SK-N-SH treated with all-trans-retinoic acid at 6 μM for 48 hours (cell line): ENCODE measurements at regions not wholly inside any gene's neighbourhood (a gene's known extent, or its start where the extent isn't known, plus 50 kb on each side); places are given as distances from the start of the nearest gene placed in this dataset.

Experiments used
- ATAC-seq: fragments of 200-7000 bp; cut with Tn5 transposase; 3 replicates; pipeline ENCODE4 v1.9.1; 2020; ENCODE audit warnings: mild to moderate bottlenecking, moderate library complexity
- ARNTL ChIP-seq: fragments of 450-650 bp; formaldehyde crosslinking; IDR thresholded peaks from 2 replicates; pipeline ENCODE4 v1.5.0; 2020; ENCODE audit warnings: low read depth, mild to moderate bottlenecking, moderate library complexity, borderline replicate concordance
- CSDC2 ChIP-seq: fragments of 250-450 bp; sonication (Bioruptor Pico); IDR thresholded peaks from 2 replicates; pipeline ENCODE4 v1.5.0; 2020; ENCODE audit warnings: mild to moderate bottlenecking, moderate library complexity
- GLIS3 ChIP-seq: fragments of 250-450 bp; sonication (Bioruptor Pico); IDR thresholded peaks from 2 replicates; pipeline ENCODE4 v1.5.0; 2020; ENCODE audit warnings: mild to moderate bottlenecking, moderate library complexity
- ISL1 ChIP-seq: fragments of 250-450 bp; sonication (Bioruptor Pico); IDR thresholded peaks from 2 replicates; pipeline ENCODE4 v2.1.2; 2022; ENCODE audit warnings: mild to moderate bottlenecking, moderate library complexity
- OSR1 ChIP-seq: fragments of 250-450 bp; sonication (Bioruptor Pico); IDR thresholded peaks from 2 replicates; pipeline ENCODE4 v1.8.0; 2022; ENCODE audit warnings: moderate library complexity, mild to moderate bottlenecking, inconsistent platforms
- PPARA ChIP-seq: fragments of 250-450 bp; sonication (Bioruptor Pico); IDR thresholded peaks from 2 replicates; pipeline ENCODE4 v1.5.0; 2020; ENCODE audit warnings: mild to moderate bottlenecking, borderline replicate concordance
- SNAI2 ChIP-seq: fragments of 250-450 bp; sonication (Bioruptor Pico); IDR thresholded peaks from 2 replicates; pipeline ENCODE4 v1.5.0; 2020; ENCODE audit warnings: mild to moderate bottlenecking, moderate library complexity
- TCF4 ChIP-seq: fragments of 250-450 bp; sonication (Bioruptor Pico); IDR thresholded peaks from 2 replicates; pipeline ENCODE4 v1.8.0; 2021; ENCODE audit warnings: mild to moderate bottlenecking, moderate library complexity, borderline replicate concordance
- TOX ChIP-seq: fragments of 250-450 bp; sonication (Bioruptor Pico); IDR thresholded peaks from 2 replicates; pipeline ENCODE4 v1.8.0; 2021; ENCODE audit warnings: mild to moderate bottlenecking, moderate library complexity, borderline replicate concordance
- ZC3H10 ChIP-seq: fragments of 250-450 bp; sonication (Bioruptor Pico); IDR thresholded peaks from 2 replicates; pipeline ENCODE4 v1.5.1; 2021; ENCODE audit warnings: mild to moderate bottlenecking, moderate library complexity
- ZFP3 ChIP-seq: fragments of 250-450 bp; sonication (Bioruptor Pico); IDR thresholded peaks from 2 replicates; pipeline ENCODE4 v1.5.0; 2020; ENCODE audit warnings: mild to moderate bottlenecking, moderate library complexity
- ZFP30 ChIP-seq: fragments of 450-650 bp; formaldehyde crosslinking; IDR thresholded peaks from 2 replicates; pipeline ENCODE4 v1.5.0; 2022; ENCODE audit warnings: mild to moderate bottlenecking, moderate library complexity
- ZNF565 ChIP-seq: fragments of 450-650 bp; formaldehyde crosslinking; conservative IDR thresholded peaks from 2 replicates; pipeline ENCODE4 v1.5.0; 2020; ENCODE audit warnings: low read depth, mild to moderate bottlenecking, moderate library complexity
- ZNF8 ChIP-seq: fragments of 450-650 bp; formaldehyde crosslinking; IDR thresholded peaks from 2 replicates; pipeline ENCODE4 v1.5.0; 2020; ENCODE audit warnings: mild to moderate bottlenecking, moderate library complexity
- TF ChIP-seq, protein P1 (sequence below): fragments of 250-450 bp; sonication (Bioruptor Pico); IDR thresholded peaks from 2 replicates; pipeline ENCODE4 v1.5.1; 2020; ENCODE audit warnings: low read depth, mild to moderate bottlenecking, moderate library complexity
- TF ChIP-seq, protein P2 (sequence below): fragments of 250-450 bp; sonication (Bioruptor Pico); IDR thresholded peaks from 2 replicates; pipeline ENCODE4 v1.5.0; 2020; ENCODE audit warnings: mild to moderate bottlenecking, moderate library complexity
- TF ChIP-seq, protein P3 (sequence below): fragments of 250-450 bp; sonication (Bioruptor Pico); IDR thresholded peaks from 2 replicates; pipeline ENCODE4 v1.8.0; 2020; ENCODE audit warnings: mild to moderate bottlenecking, moderate library complexity, borderline replicate concordance
- TF ChIP-seq, protein P4 (sequence below): fragments of 250-450 bp; sonication (Bioruptor Pico); IDR thresholded peaks from 2 replicates; pipeline ENCODE4 v1.5.1; 2021; ENCODE audit warnings: mild to moderate bottlenecking, moderate library complexity

DNA sequence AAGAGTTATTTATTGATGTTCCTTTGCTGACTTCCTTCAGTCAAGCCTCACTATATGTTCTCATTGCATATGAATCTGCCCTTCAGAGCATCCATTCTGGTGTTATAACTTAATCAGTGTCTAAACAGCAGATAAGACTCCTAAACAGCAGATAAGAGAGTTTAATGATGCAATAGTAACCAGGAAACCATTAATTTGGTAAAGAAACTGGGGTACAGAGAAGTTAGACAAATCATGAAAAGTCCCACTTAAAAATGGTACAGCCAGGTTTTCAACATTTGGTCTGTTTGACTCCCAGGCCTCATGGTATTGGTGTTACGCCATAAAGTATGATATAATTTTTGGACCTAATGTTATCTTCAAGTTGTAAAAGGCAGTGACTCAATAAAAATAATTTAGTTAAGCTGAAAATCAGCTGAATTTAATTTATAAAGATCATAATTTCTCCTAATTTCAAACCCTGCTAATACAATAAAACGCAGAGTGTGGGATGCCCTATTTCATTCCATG is 127.4 kb upstream of the DST start:
- TF ChIP-seq ZFP30 (CRISPR knock-in tag) (0 out of 2 replicates have a peak, but pooled peaks have one; percentile 23), ISL1 (CRISPR knock-in tag) (peak; percentile 64; the same call in 1 of the 2 replicates), TCF4 (CRISPR knock-in tag) (peak; percentile 24; the same call in 1 of the 2 replicates), GLIS3 (CRISPR knock-in tag) (no peak)
- TF ChIP-seq, protein P1, sequence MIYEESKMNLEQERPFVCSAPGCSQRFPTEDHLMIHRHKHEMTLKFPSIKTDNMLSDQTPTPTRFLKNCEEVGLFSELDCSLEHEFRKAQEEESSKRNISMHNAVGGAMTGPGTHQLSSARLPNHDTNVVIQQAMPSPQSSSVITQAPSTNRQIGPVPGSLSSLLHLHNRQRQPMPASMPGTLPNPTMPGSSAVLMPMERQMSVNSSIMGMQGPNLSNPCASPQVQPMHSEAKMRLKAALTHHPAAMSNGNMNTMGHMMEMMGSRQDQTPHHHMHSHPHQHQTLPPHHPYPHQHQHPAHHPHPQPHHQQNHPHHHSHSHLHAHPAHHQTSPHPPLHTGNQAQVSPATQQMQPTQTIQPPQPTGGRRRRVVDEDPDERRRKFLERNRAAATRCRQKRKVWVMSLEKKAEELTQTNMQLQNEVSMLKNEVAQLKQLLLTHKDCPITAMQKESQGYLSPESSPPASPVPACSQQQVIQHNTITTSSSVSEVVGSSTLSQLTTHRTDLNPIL (CRISPR knock-in tag) = 0 out of 2 replicates have a peak, but pooled peaks have one; percentile 29
- ATAC-seq = no peak

DNA sequence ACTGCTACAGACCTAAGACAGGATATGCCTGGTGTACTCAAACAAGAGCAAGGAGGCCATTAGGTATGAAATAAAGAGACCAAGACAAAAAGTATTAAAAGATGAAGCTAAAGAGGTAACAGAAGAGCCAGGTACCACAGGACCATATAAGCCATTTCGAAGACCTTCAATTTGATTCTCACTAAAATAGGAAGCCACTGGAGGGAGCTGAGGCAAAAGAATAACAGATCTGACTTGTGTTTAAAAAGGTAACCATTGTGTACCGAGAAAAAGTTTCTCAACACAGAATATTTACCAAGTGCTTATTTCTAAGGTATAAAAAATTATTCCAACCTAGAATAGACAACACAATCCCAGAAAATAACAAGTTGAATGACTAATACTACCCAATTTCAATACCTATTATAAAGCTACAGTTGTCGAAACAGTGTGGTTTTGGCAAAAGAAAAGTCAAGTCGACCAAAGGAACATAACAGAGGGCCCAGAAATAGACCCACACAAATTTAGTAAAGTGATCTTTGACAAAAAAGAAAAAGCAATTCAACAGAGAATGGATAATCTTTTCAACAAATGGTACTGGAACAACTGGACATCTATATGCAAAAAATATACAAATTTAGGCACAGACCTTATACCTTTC is 125.3 kb upstream of the DST start:
- no peak for ATAC-seq
- TF ChIP-seq, protein P2, sequence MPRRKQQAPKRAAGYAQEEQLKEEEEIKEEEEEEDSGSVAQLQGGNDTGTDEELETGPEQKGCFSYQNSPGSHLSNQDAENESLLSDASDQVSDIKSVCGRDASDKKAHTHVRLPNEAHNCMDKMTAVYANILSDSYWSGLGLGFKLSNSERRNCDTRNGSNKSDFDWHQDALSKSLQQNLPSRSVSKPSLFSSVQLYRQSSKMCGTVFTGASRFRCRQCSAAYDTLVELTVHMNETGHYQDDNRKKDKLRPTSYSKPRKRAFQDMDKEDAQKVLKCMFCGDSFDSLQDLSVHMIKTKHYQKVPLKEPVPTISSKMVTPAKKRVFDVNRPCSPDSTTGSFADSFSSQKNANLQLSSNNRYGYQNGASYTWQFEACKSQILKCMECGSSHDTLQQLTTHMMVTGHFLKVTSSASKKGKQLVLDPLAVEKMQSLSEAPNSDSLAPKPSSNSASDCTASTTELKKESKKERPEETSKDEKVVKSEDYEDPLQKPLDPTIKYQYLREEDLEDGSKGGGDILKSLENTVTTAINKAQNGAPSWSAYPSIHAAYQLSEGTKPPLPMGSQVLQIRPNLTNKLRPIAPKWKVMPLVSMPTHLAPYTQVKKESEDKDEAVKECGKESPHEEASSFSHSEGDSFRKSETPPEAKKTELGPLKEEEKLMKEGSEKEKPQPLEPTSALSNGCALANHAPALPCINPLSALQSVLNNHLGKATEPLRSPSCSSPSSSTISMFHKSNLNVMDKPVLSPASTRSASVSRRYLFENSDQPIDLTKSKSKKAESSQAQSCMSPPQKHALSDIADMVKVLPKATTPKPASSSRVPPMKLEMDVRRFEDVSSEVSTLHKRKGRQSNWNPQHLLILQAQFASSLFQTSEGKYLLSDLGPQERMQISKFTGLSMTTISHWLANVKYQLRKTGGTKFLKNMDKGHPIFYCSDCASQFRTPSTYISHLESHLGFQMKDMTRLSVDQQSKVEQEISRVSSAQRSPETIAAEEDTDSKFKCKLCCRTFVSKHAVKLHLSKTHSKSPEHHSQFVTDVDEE (CRISPR knock-in tag) = no peak
- no peak for TF ChIP-seq OSR1 (CRISPR knock-in tag)
- no peak for TF ChIP-seq ZC3H10 (CRISPR knock-in tag)
- TF ChIP-seq ZFP30 (CRISPR knock-in tag) = no peak
- no peak for TF ChIP-seq ZNF8
- no peak for TF ChIP-seq TCF4 (CRISPR knock-in tag)
- no peak for TF ChIP-seq GLIS3 (CRISPR knock-in tag)
- TF ChIP-seq, protein P1 (CRISPR knock-in tag) = no peak
- no peak for TF ChIP-seq ZFP3 (CRISPR knock-in tag)
- TF ChIP-seq ARNTL (CRISPR knock-in tag) = no peak
- TF ChIP-seq PPARA (CRISPR knock-in tag) = no peak
- no peak for TF ChIP-seq CSDC2 (CRISPR knock-in tag)
- no peak for TF ChIP-seq ZNF565 (CRISPR knock-in tag)
- TF ChIP-seq ISL1 (CRISPR knock-in tag) = no peak
- no peak for TF ChIP-seq SNAI2 (CRISPR knock-in tag)
- TF ChIP-seq, protein P3, sequence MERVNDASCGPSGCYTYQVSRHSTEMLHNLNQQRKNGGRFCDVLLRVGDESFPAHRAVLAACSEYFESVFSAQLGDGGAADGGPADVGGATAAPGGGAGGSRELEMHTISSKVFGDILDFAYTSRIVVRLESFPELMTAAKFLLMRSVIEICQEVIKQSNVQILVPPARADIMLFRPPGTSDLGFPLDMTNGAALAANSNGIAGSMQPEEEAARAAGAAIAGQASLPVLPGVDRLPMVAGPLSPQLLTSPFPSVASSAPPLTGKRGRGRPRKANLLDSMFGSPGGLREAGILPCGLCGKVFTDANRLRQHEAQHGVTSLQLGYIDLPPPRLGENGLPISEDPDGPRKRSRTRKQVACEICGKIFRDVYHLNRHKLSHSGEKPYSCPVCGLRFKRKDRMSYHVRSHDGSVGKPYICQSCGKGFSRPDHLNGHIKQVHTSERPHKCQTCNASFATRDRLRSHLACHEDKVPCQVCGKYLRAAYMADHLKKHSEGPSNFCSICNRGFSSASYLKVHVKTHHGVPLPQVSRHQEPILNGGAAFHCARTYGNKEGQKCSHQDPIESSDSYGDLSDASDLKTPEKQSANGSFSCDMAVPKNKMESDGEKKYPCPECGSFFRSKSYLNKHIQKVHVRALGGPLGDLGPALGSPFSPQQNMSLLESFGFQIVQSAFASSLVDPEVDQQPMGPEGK (CRISPR knock-in tag) = no peak
- no peak for TF ChIP-seq TOX
- TF ChIP-seq, all 23 proteins: peak for 0

DNA sequence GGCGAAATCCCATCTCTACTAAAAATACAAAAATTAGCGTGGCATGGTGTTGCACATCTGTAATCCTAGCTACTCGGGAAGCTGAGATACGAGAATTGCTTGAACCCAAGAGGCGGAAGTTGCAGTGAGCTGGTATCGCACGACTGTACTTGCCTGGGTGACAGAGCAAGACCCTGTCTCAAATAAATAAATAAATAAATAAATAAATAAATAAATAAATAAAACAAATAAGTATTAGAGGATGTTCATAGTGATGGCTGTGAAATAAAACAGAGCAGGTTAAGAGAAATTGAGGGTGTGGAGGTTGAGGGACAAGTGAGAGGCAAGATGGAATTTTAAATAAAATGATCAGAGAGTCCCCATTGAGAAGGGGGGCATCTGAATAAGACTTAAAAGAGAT is 124.7 kb upstream of the DST start:
- ATAC-seq = no peak
- TF ChIP-seq, protein P3 (CRISPR knock-in tag) = no peak
- TF ChIP-seq TCF4 (CRISPR knock-in tag) = no peak
- TF ChIP-seq ZC3H10 (CRISPR knock-in tag) = no peak
- TF ChIP-seq ISL1 (CRISPR knock-in tag) = no peak
- no peak for TF ChIP-seq TOX
- no peak for TF ChIP-seq ARNTL (CRISPR knock-in tag)
- TF ChIP-seq, protein P1 (CRISPR knock-in tag) = no peak
- no peak for TF ChIP-seq GLIS3 (CRISPR knock-in tag)
- no peak for TF ChIP-seq PPARA (CRISPR knock-in tag)
- TF ChIP-seq CSDC2 (CRISPR knock-in tag) = no peak
- TF ChIP-seq, protein P4, sequence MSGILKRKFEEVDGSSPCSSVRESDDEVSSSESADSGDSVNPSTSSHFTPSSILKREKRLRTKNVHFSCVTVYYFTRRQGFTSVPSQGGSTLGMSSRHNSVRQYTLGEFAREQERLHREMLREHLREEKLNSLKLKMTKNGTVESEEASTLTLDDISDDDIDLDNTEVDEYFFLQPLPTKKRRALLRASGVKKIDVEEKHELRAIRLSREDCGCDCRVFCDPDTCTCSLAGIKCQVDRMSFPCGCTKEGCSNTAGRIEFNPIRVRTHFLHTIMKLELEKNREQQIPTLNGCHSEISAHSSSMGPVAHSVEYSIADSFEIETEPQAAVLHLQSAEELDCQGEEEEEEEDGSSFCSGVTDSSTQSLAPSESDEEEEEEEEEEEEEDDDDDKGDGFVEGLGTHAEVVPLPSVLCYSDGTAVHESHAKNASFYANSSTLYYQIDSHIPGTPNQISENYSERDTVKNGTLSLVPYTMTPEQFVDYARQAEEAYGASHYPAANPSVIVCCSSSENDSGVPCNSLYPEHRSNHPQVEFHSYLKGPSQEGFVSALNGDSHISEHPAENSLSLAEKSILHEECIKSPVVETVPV (CRISPR knock-in tag) = no peak
- no peak for TF ChIP-seq ZFP3 (CRISPR knock-in tag)
- no peak for TF ChIP-seq OSR1 (CRISPR knock-in tag)
- TF ChIP-seq, protein P2 (CRISPR knock-in tag) = no peak
- no peak for TF ChIP-seq ZNF565 (CRISPR knock-in tag)
